HEK293 (cell line): ENCODE measurements at regions not wholly inside any gene's neighbourhood (a gene's known extent, or its start where the extent isn't known, plus 50 kb on each side); places are given as distances from the start of the nearest gene placed in this dataset.

ENCODE experiments used
- CTCF ChIA-PET: fragments of 350-600 bp; formaldehyde crosslinking; extraction: SDS; loops from one replicate; lab custom pipeline; 2021; ENCODE audit warnings: antibody characterized with exemption; lab: Yijun Ruan, JAX
- POLR2A ChIA-PET: fragments of 300-600 bp; formaldehyde crosslinking; extraction: SDS; loops from one replicate; lab custom pipeline; 2020; ENCODE audit warnings: antibody characterized with exemption, inconsistent platforms; lab: Yijun Ruan, JAX
- H3K27ac ChIP-seq: fragments of 200-500 bp; sonication (Bioruptor generic); 2 replicates; pipeline ENCODE4 v1.5.1; 2014; ENCODE audit warnings: low read depth, low read length, control low read depth, inconsistent platforms; ENCODE audit errors: extremely low read depth
- H3K36me3 ChIP-seq, 2 experiments: fragments of 200-500 bp in 1 of 2; sonication (Bioruptor generic) in 1 of 2; 1 replicate in 1 of 2; 2 replicates in 1 of 2; pipeline ENCODE4 v1.5.1; 2014 to 2017; ENCODE audit warnings: inconsistent platforms in 2 of 2, low read length in 2 of 2; ENCODE audit not compliant: control insufficient read depth in 2 of 2, insufficient read depth in 1 of 2
- H3K4me1 ChIP-seq: fragments of 200-500 bp; sonication (Bioruptor generic); 2 replicates; pipeline ENCODE4 v1.5.1; 2014; ENCODE audit warnings: mild to moderate bottlenecking, low read length, inconsistent platforms; ENCODE audit not compliant: control insufficient read depth, insufficient read depth
- H3K4me3 ChIP-seq: 2 replicates; pipeline ENCODE4 v1.5.1; 2011; ENCODE audit warnings: low read depth, mild to moderate bottlenecking, control low read depth, low read length, moderate library complexity
- H3K9me3 ChIP-seq: fragments of 200-500 bp; sonication (Bioruptor generic); 2 replicates; pipeline ENCODE4 v1.5.1; 2014; ENCODE audit warnings: low read depth, low read length, inconsistent platforms; ENCODE audit not compliant: control insufficient read depth, insufficient read depth
- AEBP2 ChIP-seq: fragments of 450-650 bp; formaldehyde crosslinking; IDR thresholded peaks from 2 replicates; pipeline ENCODE4 v1.5.1; 2016; ENCODE audit warnings: missing biosample characterization, missing genetic modification characterization, borderline replicate concordance
- BCL6B ChIP-seq: fragments of 450-650 bp; formaldehyde crosslinking; IDR thresholded peaks from 2 replicates; pipeline ENCODE4 v1.5.1; 2017; ENCODE audit warnings: missing biosample characterization, missing genetic modification characterization
- HOXA7 ChIP-seq: sonication (generic); formaldehyde crosslinking; IDR thresholded peaks from 2 replicates; pipeline ENCODE4 v1.8.1; 2022; ENCODE audit warnings: missing genetic modification reagents, borderline replicate concordance
- KLF16 ChIP-seq: fragments of 450-650 bp; formaldehyde crosslinking; IDR thresholded peaks from 2 replicates; pipeline ENCODE4 v1.5.1; 2017; ENCODE audit warnings: missing biosample characterization, missing genetic modification characterization
- OVOL3 ChIP-seq: fragments of 450-650 bp; formaldehyde crosslinking; IDR thresholded peaks from 2 replicates; pipeline ENCODE4 v1.5.1; 2016; ENCODE audit warnings: missing biosample characterization, missing genetic modification characterization
- PRDM1 ChIP-seq: fragments of 450-650 bp; formaldehyde crosslinking; IDR thresholded peaks from 2 replicates; pipeline ENCODE4; 2016; ENCODE audit warnings: missing biosample characterization, missing genetic modification characterization
- PRDM10 ChIP-seq: fragments of 450-650 bp; formaldehyde crosslinking; IDR thresholded peaks from 2 replicates; pipeline ENCODE4 v1.5.1; 2016; ENCODE audit warnings: missing biosample characterization, missing genetic modification characterization
- SP7 ChIP-seq: fragments of 450-650 bp; formaldehyde crosslinking; IDR thresholded peaks from 2 replicates; pipeline ENCODE4 v1.5.1; 2016; ENCODE audit warnings: missing biosample characterization, missing genetic modification characterization
- ZBTB1 ChIP-seq: fragments of 450-650 bp; formaldehyde crosslinking; IDR thresholded peaks from 2 replicates; pipeline ENCODE4 v1.5.1; 2016; ENCODE audit warnings: missing biosample characterization, missing genetic modification characterization
- ZBTB48 ChIP-seq: fragments of 450-650 bp; formaldehyde crosslinking; IDR thresholded peaks from 2 replicates; pipeline ENCODE4 v1.5.1; 2016; ENCODE audit warnings: missing biosample characterization, missing genetic modification characterization
- ZIC2 ChIP-seq: fragments of 450-650 bp; formaldehyde crosslinking; IDR thresholded peaks from 2 replicates; pipeline ENCODE4 v1.5.1; 2016; ENCODE audit warnings: missing biosample characterization, missing genetic modification characterization
- ZNF146 ChIP-seq: fragments of 450-650 bp; formaldehyde crosslinking; IDR thresholded peaks from 2 replicates; pipeline ENCODE4 v1.5.1; 2016; ENCODE audit warnings: missing biosample characterization, missing genetic modification characterization
- ZNF175 ChIP-seq: fragments of 450-650 bp; formaldehyde crosslinking; IDR thresholded peaks from 2 replicates; pipeline ENCODE4 v1.5.1; 2016; ENCODE audit warnings: missing biosample characterization, missing genetic modification characterization
- ZNF223 ChIP-seq: fragments of 450-650 bp; formaldehyde crosslinking; IDR thresholded peaks from 2 replicates; pipeline ENCODE4 v1.5.1; 2016; ENCODE audit warnings: missing biosample characterization, missing genetic modification characterization
- ZNF391 ChIP-seq: fragments of 450-650 bp; formaldehyde crosslinking; IDR thresholded peaks from 2 replicates; pipeline ENCODE4 v1.5.1; 2016; ENCODE audit warnings: low read depth, missing biosample characterization, missing genetic modification characterization, borderline replicate concordance
- ZNF510 ChIP-seq: fragments of 450-650 bp; formaldehyde crosslinking; IDR thresholded peaks from 2 replicates; pipeline ENCODE4 v1.5.1; 2018; ENCODE audit warnings: mild to moderate bottlenecking, missing genetic modification characterization, missing biosample characterization; ENCODE audit not compliant: insufficient replicate concordance
- ZNF571 ChIP-seq: fragments of 450-650 bp; formaldehyde crosslinking; IDR thresholded peaks from 2 replicates; pipeline ENCODE4 v1.5.0; 2017; ENCODE audit warnings: missing biosample characterization, missing genetic modification characterization
- ZNF621 ChIP-seq: fragments of 450-650 bp; formaldehyde crosslinking; IDR thresholded peaks from 2 replicates; pipeline ENCODE4 v1.5.1; 2017; ENCODE audit warnings: missing biosample characterization, missing genetic modification characterization
- ZNF747 ChIP-seq: fragments of 450-650 bp; formaldehyde crosslinking; IDR thresholded peaks from 2 replicates; pipeline ENCODE4 v1.5.1; 2016; ENCODE audit warnings: missing biosample characterization, missing genetic modification characterization
- ZSCAN4 ChIP-seq: fragments of 450-650 bp; formaldehyde crosslinking; IDR thresholded peaks from 2 replicates; pipeline ENCODE4 v1.5.1; 2017; ENCODE audit warnings: missing biosample characterization, missing genetic modification characterization

GRCh38 chr4:112951362-112952312 is 97.8 kb upstream of the ANK2 start:
- Histone ChIP-seq H3K4me3 (no peak overlapping the region), H3K27ac (no peak overlapping the region), H3K9me3 (no peaks in the 10 kb centered on the region), H3K36me3 (no peaks in the 10 kb centered on the region), H3K4me1 (no peaks in the 10 kb centered on the region)
- TF ChIP-seq ZNF175 (tag by site-specific recombination): no peak
- no peak for TF ChIP-seq ZIC2 (tag by site-specific recombination)
- no peak for TF ChIP-seq ZNF391 (tag by site-specific recombination)
- TF ChIP-seq ZNF146 (tag by site-specific recombination): no peak
- no peak for TF ChIP-seq ZBTB1 (tag by site-specific recombination)
- no peak for TF ChIP-seq ZNF747 (tag by site-specific recombination)
- CTCF ChIA-PET: interaction anchor here (0.5 to 2.8 kb wide), 15 partner anchors 9 to 1445 kb away, joined by 3 to 27 read pairs (median 4); no protein-coding TSS in a partner anchor
- POLR2A ChIA-PET: no interaction called here

GRCh38 chr4:112952313-112952700 is 97.1 kb upstream of the ANK2 start:
- TF ChIP-seq ZSCAN4 (tag by site-specific recombination) (no peak), ZNF571 (tag by site-specific recombination) (no peak), ZBTB48 (tag by site-specific recombination) (no peak), PRDM1 (tag by site-specific recombination) (no peak)
- POLR2A ChIA-PET: no interaction called here
- CTCF ChIA-PET: interaction anchor here (0.5 to 2.8 kb wide), 9 partner anchors 10 to 295 kb away, joined by 3 to 27 read pairs (median 4); no protein-coding TSS in a partner anchor

GRCh38 chr4:112953262-112953661 is 96.2 kb upstream of the ANK2 start:
- no peak overlapping the region for H3K4me3 ChIP-seq
- TF ChIP-seq KLF16 (tag by site-specific recombination): no peak
- no peak for TF ChIP-seq BCL6B (tag by site-specific recombination)
- TF ChIP-seq PRDM10 (tag by site-specific recombination): no peak
- no peak for TF ChIP-seq ZSCAN4 (tag by site-specific recombination)
- TF ChIP-seq ZNF621 (tag by site-specific recombination): no peak
- TF ChIP-seq OVOL3 (tag by site-specific recombination): no peak
- TF ChIP-seq HOXA7 (CRISPR knock-in tag): no peak
- no peak for TF ChIP-seq ZNF510 (tag by site-specific recombination)
- no peak for TF ChIP-seq SP7 (tag by site-specific recombination)
- no peak for TF ChIP-seq AEBP2 (tag by site-specific recombination)
- no peak for TF ChIP-seq ZNF223
- no peaks in the 10 kb centered on the region for H3K4me1 ChIP-seq
- ChIA-PET POLR2A (no interaction called here), CTCF (interaction anchor here (0.7 to 2.8 kb wide), 3 partner anchors 9 to 243 kb away, joined by 3 to 27 read pairs (median 18); no protein-coding TSS in a partner anchor)
- no peaks in the 10 kb centered on the region for H3K9me3 ChIP-seq
- no peaks in the 10 kb centered on the region for H3K36me3 ChIP-seq
- no peak overlapping the region for H3K27ac ChIP-seq

More at GRCh38 chr4:112952313-112952700, 97.1 kb upstream of the ANK2 start:
- Histone ChIP-seq H3K9me3 (no peaks in the 10 kb centered on the region), H3K4me1 (no peaks in the 10 kb centered on the region), H3K27ac (no peak overlapping the region), H3K4me3 (no peak overlapping the region), H3K36me3 (no peaks in the 10 kb centered on the region)
